Loucy (cell line): ENCODE measurements at regions not wholly inside any gene's neighbourhood (a gene's known extent, or its start where the extent isn't known, plus 50 kb on each side); places are given as distances from the start of the nearest gene placed in this dataset.

ENCODE experiments used
- CTCF ChIP-seq: fragments of 200-600 bp; sonication (generic); conservative IDR thresholded peaks from 2 replicates; pipeline ENCODE4 v1.5.1; 2014; ENCODE audit warnings: mild to moderate bottlenecking, antibody characterized with exemption, low read length
- EZH2phosphoT487 ChIP-seq: fragments of 200-600 bp; IDR thresholded peaks from 2 replicates; pipeline ENCODE4 v1.6.1; 2018; ENCODE audit warnings: antibody characterized with exemption, mild to moderate bottlenecking, moderate library complexity, borderline replicate concordance

- TF ChIP-seq CTCF (no peak), EZH2phosphoT487 (no peak)
These were observed 72.2 kb downstream of the RMI2 start for GRCh38 chr16:11417487-11417886.
